ENCODE measurements at regions not wholly inside any gene's neighbourhood (a gene's known extent, or its start where the extent isn't known, plus 50 kb on each side); places are given as distances from the start of the nearest gene placed in this dataset.

GRCh38 chr21:27519361-27519760, 552.5 kb upstream of the ADAMTS5 start:
- TF ChIP-seq POLR2A (IDR thresholded peaks at IDR 0.05): no peak
- TF ChIP-seq CTCF (IDR thresholded peaks at IDR 0.05): no peak
- TF ChIP-seq POLR2AphosphoS5 (IDR thresholded peaks at IDR 0.05): no peak
